Epithelial cell of proximal tubule (primary cell): ENCODE measurements at regions not wholly inside any gene's neighbourhood (a gene's known extent, or its start where the extent isn't known, plus 50 kb on each side); places are given as distances from the start of the nearest gene placed in this dataset.

Experiments
- DNase-seq: peaks from one replicate; pipeline ENCODE4 v3.0.0-alpha.2; 2011; ENCODE audit warnings: low read depth
- H3K4me3 ChIP-seq: 2 replicates; pipeline ENCODE4 v1.5.1; 2011; ENCODE audit warnings: low read depth, mild to moderate bottlenecking, low read length
- CTCF ChIP-seq: conservative IDR thresholded peaks from 2 replicates; pipeline ENCODE4 v1.5.1; 2012; ENCODE audit warnings: low read depth, mild to moderate bottlenecking, low read length

GRCh38 chr7:137172105-137172590 lies 171.4 kb downstream of the PTN start:
- H3K4me3 ChIP-seq, result no peak overlapping the region
- TF ChIP-seq CTCF, result no peak
- no peak for DNase-seq

- DNase-seq, result peak; percentile 18
- peak; percentile 85 for TF ChIP-seq CTCF
- no peak overlapping the region for H3K4me3 ChIP-seq
Observed at GRCh38 chr7:137169282-137169698, 174.2 kb downstream of the PTN start.

GRCh38 chr7:137167609-137168008 lies 175.9 kb downstream of the PTN start:
- TF ChIP-seq CTCF, result no peak
- H3K4me3 ChIP-seq, result no peak overlapping the region
- no peak for DNase-seq

- no peak for TF ChIP-seq CTCF
- no peak overlapping the region for H3K4me3 ChIP-seq
- DNase-seq, result no peak
Observed at GRCh38 chr7:137166363-137166762, 177.2 kb downstream of the PTN start.

- no peak for DNase-seq
- no peak for TF ChIP-seq CTCF
- no peak overlapping the region for H3K4me3 ChIP-seq
Observed at GRCh38 chr7:137165786-137166185, 177.7 kb downstream of the PTN start.

- no peak for TF ChIP-seq CTCF
- DNase-seq, result no peak
Observed at GRCh38 chr7:137165241-137165640, 178.3 kb downstream of the PTN start.

GRCh38 chr7:137164251-137164650 lies 179.3 kb downstream of the PTN start:
- DNase-seq, result no peak
- no peak overlapping the region for H3K4me3 ChIP-seq
- TF ChIP-seq CTCF, result no peak

More at GRCh38 chr7:137165241-137165640, 178.3 kb downstream of the PTN start:
- no peak overlapping the region for H3K4me3 ChIP-seq
